Kidney epithelial cell (primary cell): ENCODE measurements at regions not wholly inside any gene's neighbourhood (a gene's known extent, or its start where the extent isn't known, plus 50 kb on each side); places are given as distances from the start of the nearest gene placed in this dataset.

Source experiments
- DNase-seq: peaks from one replicate; pipeline ENCODE4 v3.0.0-alpha.2; 2010; ENCODE audit warnings: low read depth
- H3K27me3 ChIP-seq: 2 replicates; pipeline ENCODE4 v1.6.0; 2011; ENCODE audit warnings: low read length; ENCODE audit not compliant: control insufficient read depth, insufficient read depth
- H3K36me3 ChIP-seq: 2 replicates; pipeline ENCODE4 v1.5.1; 2011; ENCODE audit warnings: low read length; ENCODE audit not compliant: control insufficient read depth, insufficient read depth
- H3K4me3 ChIP-seq: 2 replicates; pipeline ENCODE4 v1.5.1; 2011; ENCODE audit warnings: low read depth, mild to moderate bottlenecking, control low read depth, low read length
- TF ChIP-seq, protein P1 (sequence below): IDR thresholded peaks from 2 replicates; pipeline ENCODE4 v1.5.1; 2011; ENCODE audit warnings: mild to moderate bottlenecking, moderate library complexity, low read length, control low read depth, inconsistent platforms; ENCODE audit not compliant: insufficient read depth, poor library complexity, severe bottlenecking

DNA sequence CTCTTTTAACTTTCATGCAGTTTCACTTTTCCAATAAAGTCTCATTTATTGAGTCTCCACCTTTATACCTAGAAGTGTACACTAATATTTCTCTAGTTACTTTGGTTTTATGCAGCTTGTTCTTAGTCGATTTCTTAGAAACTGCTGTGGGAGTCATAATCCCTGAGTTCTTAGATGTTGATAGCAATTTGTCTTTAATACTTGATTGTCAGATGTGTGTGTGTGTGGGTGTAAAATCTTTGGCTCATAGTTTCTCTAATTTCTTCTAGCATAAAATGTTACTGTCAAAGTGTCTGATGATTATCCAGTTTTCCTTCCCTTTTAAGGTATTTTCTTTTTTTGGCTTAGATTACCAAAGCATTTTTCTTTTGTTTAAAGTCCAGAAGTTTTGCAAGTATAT, 473.8 kb upstream of the PTCHD4 start:
- Histone ChIP-seq H3K27me3 (no peaks in the 10 kb centered on the region), H3K4me3 (no peak overlapping the region), H3K36me3 (no peaks in the 10 kb centered on the region)
- DNase-seq: no peak
- TF ChIP-seq, protein P1, sequence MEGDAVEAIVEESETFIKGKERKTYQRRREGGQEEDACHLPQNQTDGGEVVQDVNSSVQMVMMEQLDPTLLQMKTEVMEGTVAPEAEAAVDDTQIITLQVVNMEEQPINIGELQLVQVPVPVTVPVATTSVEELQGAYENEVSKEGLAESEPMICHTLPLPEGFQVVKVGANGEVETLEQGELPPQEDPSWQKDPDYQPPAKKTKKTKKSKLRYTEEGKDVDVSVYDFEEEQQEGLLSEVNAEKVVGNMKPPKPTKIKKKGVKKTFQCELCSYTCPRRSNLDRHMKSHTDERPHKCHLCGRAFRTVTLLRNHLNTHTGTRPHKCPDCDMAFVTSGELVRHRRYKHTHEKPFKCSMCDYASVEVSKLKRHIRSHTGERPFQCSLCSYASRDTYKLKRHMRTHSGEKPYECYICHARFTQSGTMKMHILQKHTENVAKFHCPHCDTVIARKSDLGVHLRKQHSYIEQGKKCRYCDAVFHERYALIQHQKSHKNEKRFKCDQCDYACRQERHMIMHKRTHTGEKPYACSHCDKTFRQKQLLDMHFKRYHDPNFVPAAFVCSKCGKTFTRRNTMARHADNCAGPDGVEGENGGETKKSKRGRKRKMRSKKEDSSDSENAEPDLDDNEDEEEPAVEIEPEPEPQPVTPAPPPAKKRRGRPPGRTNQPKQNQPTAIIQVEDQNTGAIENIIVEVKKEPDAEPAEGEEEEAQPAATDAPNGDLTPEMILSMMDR: no peak

DNA sequence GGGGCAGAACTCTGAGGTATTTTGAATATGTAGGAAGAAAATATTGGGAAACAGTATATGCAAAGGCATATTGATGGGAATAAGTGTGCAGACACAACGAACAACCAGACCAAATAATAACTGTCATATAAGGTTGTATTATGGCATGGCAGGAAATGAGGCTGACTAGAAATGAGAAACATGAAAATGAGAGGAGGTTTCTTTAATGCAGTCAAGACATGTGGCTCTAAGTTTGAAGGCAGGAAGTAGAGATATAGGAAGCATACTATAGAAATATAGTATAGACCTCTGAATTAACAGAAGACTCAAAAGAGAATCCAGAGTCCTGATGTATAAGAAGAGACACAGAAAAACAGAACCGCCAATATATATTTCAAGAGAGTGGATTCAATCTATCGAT, 459.7 kb upstream of the PTCHD4 start:
- Histone ChIP-seq H3K4me3 (no peak overlapping the region), H3K27me3 (no peaks in the 10 kb centered on the region), H3K36me3 (no peaks in the 10 kb centered on the region)
- DNase-seq: no peak
- TF ChIP-seq, protein P1: no peak

DNA sequence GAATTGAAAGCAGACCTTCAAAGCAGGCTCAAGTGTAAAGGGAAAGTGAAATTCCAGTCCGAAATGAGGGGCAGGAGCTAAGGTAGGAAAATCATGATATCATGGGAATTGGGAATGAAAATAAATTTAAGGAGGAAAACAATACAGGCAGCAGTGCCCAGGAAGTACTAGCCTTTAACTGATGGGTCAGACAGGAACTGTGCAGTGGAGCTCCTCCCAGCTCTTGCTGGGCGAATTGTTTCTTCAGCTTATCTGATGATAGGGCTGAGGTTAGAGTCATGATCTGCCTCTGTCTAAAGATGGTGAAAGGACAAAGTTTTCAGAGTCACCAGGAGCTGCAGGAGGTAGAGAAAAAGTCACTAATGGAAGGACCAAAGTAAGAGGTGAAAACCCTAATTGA, 457.9 kb upstream of the PTCHD4 start:
- DNase-seq: no peak
- TF ChIP-seq, protein P1: no peak
- Histone ChIP-seq H3K36me3 (no peaks in the 10 kb centered on the region), H3K27me3 (no peaks in the 10 kb centered on the region), H3K4me3 (no peak overlapping the region)

DNA sequence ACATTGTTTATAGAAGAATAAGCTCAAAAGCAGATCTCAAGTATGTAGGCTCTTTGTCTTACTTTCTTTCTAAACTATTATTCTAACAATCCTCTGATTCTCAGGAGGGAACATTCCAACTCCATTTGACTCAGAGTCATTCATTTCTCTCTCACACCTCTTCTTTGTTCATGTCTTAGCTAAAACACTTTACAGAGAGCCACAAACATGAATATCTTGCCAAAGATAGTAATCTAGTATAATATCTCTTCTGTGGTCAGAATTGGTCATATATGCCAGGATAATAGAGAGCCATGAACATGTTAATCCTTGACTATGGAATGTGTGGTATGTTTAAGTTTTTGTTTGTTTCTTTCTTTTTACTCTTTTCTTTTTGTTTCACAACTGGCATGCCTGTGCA, 456.0 kb upstream of the PTCHD4 start:
- peak; percentile 26 for DNase-seq
- Histone ChIP-seq H3K36me3 (no peaks in the 10 kb centered on the region), H3K4me3 (no peak overlapping the region), H3K27me3 (no peaks in the 10 kb centered on the region)
- TF ChIP-seq, protein P1: no peak

DNA sequence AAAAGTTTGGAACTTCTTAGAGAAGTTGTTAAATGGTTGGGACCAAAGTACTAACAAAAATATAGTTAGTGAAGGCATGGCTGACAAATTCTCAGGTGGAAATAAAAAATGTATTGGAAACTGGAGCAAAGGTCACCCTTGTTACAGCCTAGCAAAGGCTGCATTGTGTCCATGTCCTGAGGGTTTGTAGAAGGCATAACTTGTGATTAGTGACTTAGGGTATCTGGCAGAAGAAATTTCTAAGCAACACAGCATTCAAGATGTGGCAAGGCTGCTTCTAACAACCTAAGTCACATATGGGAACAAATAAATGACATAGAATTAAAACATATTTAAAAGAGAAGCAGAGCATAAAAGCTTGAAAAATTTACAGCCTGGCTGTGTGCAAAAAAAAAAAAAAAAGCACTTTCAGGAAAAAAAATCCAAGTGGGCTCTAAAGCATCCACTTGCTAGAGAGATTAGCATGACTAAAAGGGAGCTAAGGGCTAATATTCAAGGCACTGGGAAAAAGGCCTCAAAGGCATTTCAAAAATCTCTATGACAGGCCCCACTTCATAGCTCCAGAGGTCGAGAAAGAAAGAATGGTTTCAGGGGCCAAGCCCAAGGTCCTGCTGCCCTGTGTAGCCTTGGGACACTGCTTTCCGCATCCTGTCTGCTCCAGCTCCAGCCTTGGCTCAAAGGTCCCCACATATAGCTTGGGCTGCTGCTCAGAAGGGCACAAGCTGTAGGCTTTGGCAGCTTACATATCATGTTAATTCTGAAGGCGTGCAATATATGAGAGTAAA, 453.2 kb upstream of the PTCHD4 start:
- no peak for DNase-seq
- Histone ChIP-seq H3K4me3 (no peak overlapping the region), H3K27me3 (no peaks in the 10 kb centered on the region), H3K36me3 (no peaks in the 10 kb centered on the region)
- TF ChIP-seq, protein P1: no peak

DNA sequence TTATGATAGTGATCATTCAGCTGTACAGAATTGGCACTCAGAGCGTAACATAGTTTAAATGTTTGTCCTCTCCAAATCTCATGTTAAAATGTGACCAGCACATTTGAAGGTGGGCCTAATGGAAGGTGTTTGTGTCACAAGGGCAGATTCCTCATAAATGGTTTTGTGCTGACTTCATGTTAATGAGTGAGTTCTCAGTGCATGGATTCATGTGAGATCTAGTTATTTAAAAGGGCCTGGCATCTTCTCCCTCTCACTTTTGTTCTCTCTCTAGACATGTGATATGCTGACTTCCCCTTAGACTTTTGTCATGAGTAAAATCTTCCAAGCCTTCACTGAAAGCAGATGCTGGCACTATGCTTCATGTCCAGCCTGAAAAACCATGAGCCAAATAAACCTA, 452.4 kb upstream of the PTCHD4 start:
- TF ChIP-seq, protein P1: no peak
- Histone ChIP-seq H3K36me3 (no peaks in the 10 kb centered on the region), H3K4me3 (no peak overlapping the region), H3K27me3 (no peaks in the 10 kb centered on the region)
- DNase-seq: no peak
